ENCODE measurements at regions not wholly inside any gene's neighbourhood (a gene's known extent, or its start where the extent isn't known, plus 50 kb on each side); places are given as distances from the start of the nearest gene placed in this dataset.

- Histone ChIP-seq H3K27ac (ENCODE audit: low read length) (no peak overlapping the region), H3K36me3 (ENCODE audit: control insufficient read depth in 2 of 2, extremely low read depth in 1 of 2, insufficient read depth in 1 of 2, low read length in 1 of 2) (no peaks in the 10 kb centered on the region), H3K4me1 (ENCODE audit: control insufficient read depth in 1 of 2, extremely low read depth in 1 of 2, insufficient read depth in 2 of 2, low read length in 2 of 2) (no peaks in the 10 kb centered on the region), H3K27me3 (replicated peaks in 1 of 2; ENCODE audit: control insufficient read depth in 2 of 2, extremely low read depth in 1 of 2, insufficient read depth in 2 of 2, low read length in 1 of 2) (no peaks in the 10 kb centered on the region), H3K9me3 (no peaks in the 10 kb centered on the region), H3K4me3 (ENCODE audit: control insufficient read depth in 1 of 2, extremely low read depth in 1 of 2, low read length in 1 of 2) (no peak overlapping the region)
- Mint-ChIP-seq H3K9me3 (peaks cover 11 to 19% (median 14%) of the 10 kb centered on the region in 3 donors), H3K4me1 (no peaks in the 10 kb centered on the region), H3K36me3 (no peaks in the 10 kb centered on the region), H3K27ac (no peak overlapping the region), H3K4me3 (no peak overlapping the region), H3K27me3 (no peaks in the 10 kb centered on the region)
- DNase-seq (no peak), ATAC-seq (replicated peaks in 1 of 4) (no peak)
- POLR2A ChIA-PET: interaction anchor here in 1 of 2 donors (0.6 kb wide), 1 partner anchor 76 kb away, joined by 4 read pairs; no protein-coding TSS in a partner anchor
- CTCF ChIA-PET: interaction anchor here in 1 of 2 donors (0.7 kb wide), 1 partner anchor 251 kb away, joined by 5 read pairs; no protein-coding TSS in a partner anchor
- WGBS (ENCODE audit: insufficient coverage): 100% methylated on average over 1 of the region's 3 CpGs
These were observed 2596.4 kb downstream of the PCDH7 start for GRCh38 chr4:33316578-33316977.

GRCh38 chr4:33323393-33323792 lies 2603.2 kb downstream of the PCDH7 start:
- ATAC-seq (replicated peaks in 1 of 4) (no peak), DNase-seq (no peak)
- H3K9me3 ChIP-seq: no peaks in the 10 kb centered on the region
- no peaks in the 10 kb centered on the region for H3K36me3 ChIP-seq (ENCODE audit: control insufficient read depth in 2 of 2, extremely low read depth in 1 of 2, insufficient read depth in 1 of 2, low read length in 1 of 2)
- Mint-ChIP-seq H3K4me1 (no peaks in the 10 kb centered on the region), H3K27me3 (no peaks in the 10 kb centered on the region), H3K36me3 (no peaks in the 10 kb centered on the region), H3K27ac (no peak overlapping the region), H3K9me3 (peaks cover 10 to 19% (median 13%) of the 10 kb centered on the region in 3 donors), H3K4me3 (no peak overlapping the region)
- H3K27me3 ChIP-seq (replicated peaks in 1 of 2; ENCODE audit: control insufficient read depth in 2 of 2, extremely low read depth in 1 of 2, insufficient read depth in 2 of 2, low read length in 1 of 2): no peaks in the 10 kb centered on the region
- H3K4me3 ChIP-seq (ENCODE audit: control insufficient read depth in 1 of 2, extremely low read depth in 1 of 2, low read length in 1 of 2): no peak overlapping the region
- no CpG with 5 or more reads among the region's 1 CpG for WGBS (ENCODE audit: insufficient coverage)
- ChIA-PET CTCF (no interaction called here), POLR2A (no interaction called here)
- H3K27ac ChIP-seq (ENCODE audit: low read length): no peak overlapping the region
- no peaks in the 10 kb centered on the region for H3K4me1 ChIP-seq (ENCODE audit: control insufficient read depth in 1 of 2, extremely low read depth in 1 of 2, insufficient read depth in 2 of 2, low read length in 2 of 2)

- H3K4me1 Mint-ChIP-seq: no peaks in the 10 kb centered on the region
- no peak for ATAC-seq (replicated peaks in 1 of 4)
- no peaks in the 10 kb centered on the region for H3K36me3 ChIP-seq (ENCODE audit: control insufficient read depth in 2 of 2, extremely low read depth in 1 of 2, insufficient read depth in 1 of 2, low read length in 1 of 2)
- WGBS (ENCODE audit: insufficient coverage): 70% methylated on average over 2 of the region's 2 CpGs
- H3K36me3 Mint-ChIP-seq: no peaks in the 10 kb centered on the region
- ChIA-PET POLR2A (no interaction called here), CTCF (no interaction called here)
- no peak for DNase-seq
- H3K4me1 ChIP-seq (ENCODE audit: control insufficient read depth in 1 of 2, extremely low read depth in 1 of 2, insufficient read depth in 2 of 2, low read length in 2 of 2): no peaks in the 10 kb centered on the region
- H3K4me3 Mint-ChIP-seq: no peak overlapping the region
- H3K4me3 ChIP-seq (ENCODE audit: control insufficient read depth in 1 of 2, extremely low read depth in 1 of 2, low read length in 1 of 2): no peak overlapping the region
- H3K27me3 ChIP-seq (replicated peaks in 1 of 2; ENCODE audit: control insufficient read depth in 2 of 2, extremely low read depth in 1 of 2, insufficient read depth in 2 of 2, low read length in 1 of 2): no peaks in the 10 kb centered on the region
- no peaks in the 10 kb centered on the region for H3K27me3 Mint-ChIP-seq
- H3K27ac Mint-ChIP-seq: no peak overlapping the region
- H3K9me3 ChIP-seq: no peaks in the 10 kb centered on the region
- H3K9me3 Mint-ChIP-seq: peaks cover 8 to 49% (median 28%) of the 10 kb centered on the region in 3 donors
- no peak overlapping the region for H3K27ac ChIP-seq (ENCODE audit: low read length)
These were observed 2614.2 kb downstream of the PCDH7 start for GRCh38 chr4:33334416-33334815.

GRCh38 chr4:33339762-33340161 lies 2619.6 kb downstream of the PCDH7 start:
- no CpG with 5 or more reads among the region's 3 CpGs for WGBS (ENCODE audit: insufficient coverage)
- no peaks in the 10 kb centered on the region for H3K27me3 Mint-ChIP-seq
- POLR2A ChIA-PET: no interaction called here

DNA sequence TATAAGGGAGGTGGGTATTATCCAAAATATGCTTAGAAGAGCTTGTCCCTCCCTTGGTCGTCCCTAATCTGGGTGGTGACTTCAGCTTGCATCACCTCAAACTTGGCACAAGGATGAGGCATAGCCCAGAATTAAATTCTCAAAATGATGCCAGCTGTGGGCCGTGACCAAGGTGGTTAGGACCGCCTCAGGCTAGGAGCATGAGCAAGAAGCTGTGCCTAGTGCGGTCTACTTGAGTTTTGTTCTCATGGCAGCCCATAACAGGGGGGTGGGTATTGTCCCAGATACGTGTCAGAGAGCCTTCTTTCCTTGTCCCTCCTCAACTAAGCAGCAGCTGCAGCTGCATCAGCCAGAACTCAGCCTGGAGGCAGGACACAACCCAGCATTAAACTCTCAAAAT lies 2620.0 kb downstream of the PCDH7 start:
- H3K9me3 Mint-ChIP-seq: peaks cover 4 to 37% (median 18%) of the 10 kb centered on the region in 3 donors
- POLR2A ChIA-PET: no interaction called here

More at GRCh38 chr4:33339762-33340161, 2619.6 kb downstream of the PCDH7 start:
- no peaks in the 10 kb centered on the region for H3K36me3 Mint-ChIP-seq
- ATAC-seq (replicated peaks in 1 of 4) (no peak), DNase-seq (no peak)
- no peaks in the 10 kb centered on the region for H3K4me1 ChIP-seq (ENCODE audit: control insufficient read depth in 1 of 2, extremely low read depth in 1 of 2, insufficient read depth in 2 of 2, low read length in 2 of 2)
- no peaks in the 10 kb centered on the region for H3K4me1 Mint-ChIP-seq
- H3K4me3 Mint-ChIP-seq: no peak overlapping the region
- H3K4me3 ChIP-seq (ENCODE audit: control insufficient read depth in 1 of 2, extremely low read depth in 1 of 2, low read length in 1 of 2): no peak overlapping the region
- CTCF ChIA-PET: no interaction called here
- no peak overlapping the region for H3K27ac ChIP-seq (ENCODE audit: low read length)
- no peak overlapping the region for H3K27ac Mint-ChIP-seq
- H3K9me3 Mint-ChIP-seq: peaks cover 4 to 39% (median 21%) of the 10 kb centered on the region in 3 donors
- no peaks in the 10 kb centered on the region for H3K36me3 ChIP-seq (ENCODE audit: control insufficient read depth in 2 of 2, extremely low read depth in 1 of 2, insufficient read depth in 1 of 2, low read length in 1 of 2)
- no peaks in the 10 kb centered on the region for H3K9me3 ChIP-seq
- no peaks in the 10 kb centered on the region for H3K27me3 ChIP-seq (replicated peaks in 1 of 2; ENCODE audit: control insufficient read depth in 2 of 2, extremely low read depth in 1 of 2, insufficient read depth in 2 of 2, low read length in 1 of 2)

GRCh38 chr4:33349376-33349775 lies 2629.2 kb downstream of the PCDH7 start:
- no peaks in the 10 kb centered on the region for H3K4me1 Mint-ChIP-seq
- DNase-seq (no peak), ATAC-seq (replicated peaks in 1 of 4) (no peak)
- no peaks in the 10 kb centered on the region for H3K36me3 Mint-ChIP-seq
- no peaks in the 10 kb centered on the region for H3K27me3 Mint-ChIP-seq
- Histone ChIP-seq H3K9me3 (no peaks in the 10 kb centered on the region), H3K36me3 (ENCODE audit: control insufficient read depth in 2 of 2, extremely low read depth in 1 of 2, insufficient read depth in 1 of 2, low read length in 1 of 2) (no peaks in the 10 kb centered on the region), H3K4me3 (ENCODE audit: control insufficient read depth in 1 of 2, extremely low read depth in 1 of 2, low read length in 1 of 2) (no peak overlapping the region), H3K27me3 (replicated peaks in 1 of 2; ENCODE audit: control insufficient read depth in 2 of 2, extremely low read depth in 1 of 2, insufficient read depth in 2 of 2, low read length in 1 of 2) (no peaks in the 10 kb centered on the region), H3K4me1 (ENCODE audit: control insufficient read depth in 1 of 2, extremely low read depth in 1 of 2, insufficient read depth in 2 of 2, low read length in 2 of 2) (no peaks in the 10 kb centered on the region), H3K27ac (ENCODE audit: low read length) (no peak overlapping the region)
- no peak overlapping the region for H3K27ac Mint-ChIP-seq
- ChIA-PET POLR2A (no interaction called here), CTCF (no interaction called here)
- peaks cover 4 to 9% (median 7%) of the 10 kb centered on the region in 3 donors for H3K9me3 Mint-ChIP-seq
- no CpG with 5 or more reads among the region's 1 CpG for WGBS (ENCODE audit: insufficient coverage)
- no peak overlapping the region for H3K4me3 Mint-ChIP-seq

More for the DNA sequence above, 2620.0 kb downstream of the PCDH7 start:
- no peaks in the 10 kb centered on the region for H3K9me3 ChIP-seq
- Mint-ChIP-seq H3K27me3 (no peaks in the 10 kb centered on the region), H3K4me1 (no peaks in the 10 kb centered on the region), H3K36me3 (no peaks in the 10 kb centered on the region), H3K4me3 (no peak overlapping the region), H3K27ac (no peak overlapping the region)
- CTCF ChIA-PET: no interaction called here
- DNase-seq (no peak), ATAC-seq (replicated peaks in 1 of 4) (no peak)
- no peak overlapping the region for H3K4me3 ChIP-seq (ENCODE audit: control insufficient read depth in 1 of 2, extremely low read depth in 1 of 2, low read length in 1 of 2)
- no peaks in the 10 kb centered on the region for H3K36me3 ChIP-seq (ENCODE audit: control insufficient read depth in 2 of 2, extremely low read depth in 1 of 2, insufficient read depth in 1 of 2, low read length in 1 of 2)
- WGBS (ENCODE audit: insufficient coverage): 71% methylated on average over 4 of the region's 5 CpGs
- no peaks in the 10 kb centered on the region for H3K4me1 ChIP-seq (ENCODE audit: control insufficient read depth in 1 of 2, extremely low read depth in 1 of 2, insufficient read depth in 2 of 2, low read length in 2 of 2)
- H3K27ac ChIP-seq (ENCODE audit: low read length): no peak overlapping the region
- H3K27me3 ChIP-seq (replicated peaks in 1 of 2; ENCODE audit: control insufficient read depth in 2 of 2, extremely low read depth in 1 of 2, insufficient read depth in 2 of 2, low read length in 1 of 2): no peaks in the 10 kb centered on the region

- no CpG with 5 or more reads among the region's 1 CpG for WGBS (ENCODE audit: insufficient coverage)
- H3K27me3 ChIP-seq (replicated peaks in 1 of 2; ENCODE audit: control insufficient read depth in 2 of 2, extremely low read depth in 1 of 2, insufficient read depth in 2 of 2, low read length in 1 of 2): no peaks in the 10 kb centered on the region
- H3K27me3 Mint-ChIP-seq: no peaks in the 10 kb centered on the region
- CTCF ChIA-PET: no interaction called here
- POLR2A ChIA-PET: no interaction called here
- no peak overlapping the region for H3K27ac Mint-ChIP-seq
- DNase-seq (no peak), ATAC-seq (replicated peaks in 1 of 4) (no peak)
- no peaks in the 10 kb centered on the region for H3K4me1 ChIP-seq (ENCODE audit: control insufficient read depth in 1 of 2, extremely low read depth in 1 of 2, insufficient read depth in 2 of 2, low read length in 2 of 2)
- H3K4me3 Mint-ChIP-seq: no peak overlapping the region
- H3K9me3 Mint-ChIP-seq: peaks cover 9 to 14% (median 13%) of the 10 kb centered on the region in 3 donors
- no peaks in the 10 kb centered on the region for H3K36me3 ChIP-seq (ENCODE audit: control insufficient read depth in 2 of 2, extremely low read depth in 1 of 2, insufficient read depth in 1 of 2, low read length in 1 of 2)
- H3K4me1 Mint-ChIP-seq: no peaks in the 10 kb centered on the region
- no peaks in the 10 kb centered on the region for H3K9me3 ChIP-seq
- H3K4me3 ChIP-seq (ENCODE audit: control insufficient read depth in 1 of 2, extremely low read depth in 1 of 2, low read length in 1 of 2): no peak overlapping the region
- H3K27ac ChIP-seq (ENCODE audit: low read length): no peak overlapping the region
- H3K36me3 Mint-ChIP-seq: no peaks in the 10 kb centered on the region
These were observed 2637.0 kb downstream of the PCDH7 start for GRCh38 chr4:33357121-33357520.
